ENCODE measurements at regions not wholly inside any gene's neighbourhood (a gene's known extent, or its start where the extent isn't known, plus 50 kb on each side); places are given as distances from the start of the nearest gene placed in this dataset.
"Not testable (repeated sequence)": the region's sequence is repeated elsewhere in the genome, so short reads cannot be mapped to it uniquely, and the experiment has no call there.

- no peak for DNase-seq
Observed at GRCh38 chr5:175344331-175345195, 99.4 kb downstream of the DRD1 start.

- no peak for DNase-seq
Observed at GRCh38 chr5:175343308-175343707, 100.7 kb downstream of the DRD1 start.

GRCh38 chr5:175340180-175340579 lies 103.8 kb downstream of the DRD1 start:
- DNase-seq = no peak

DNA sequence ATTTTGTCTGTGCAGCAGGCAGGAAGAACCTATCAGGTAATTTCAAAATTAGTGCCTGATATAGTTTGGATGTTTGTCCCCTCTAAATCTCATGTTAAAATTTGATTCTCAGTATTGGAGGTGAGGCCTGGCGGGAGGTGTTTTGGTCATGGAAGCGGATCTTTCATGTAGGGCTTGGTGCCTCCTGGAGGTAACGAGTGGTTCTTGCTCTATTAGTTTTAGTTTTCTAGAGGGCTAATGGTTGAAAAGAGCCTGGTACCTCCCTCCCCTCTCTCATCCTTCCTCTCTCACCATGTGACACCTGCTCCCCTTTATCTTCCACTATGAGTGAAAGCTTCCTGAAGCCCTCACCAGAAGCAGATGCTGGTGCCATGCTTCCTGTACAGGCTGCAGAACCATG lies 106.3 kb downstream of the DRD1 start:
- DNase-seq = no peak

DNA sequence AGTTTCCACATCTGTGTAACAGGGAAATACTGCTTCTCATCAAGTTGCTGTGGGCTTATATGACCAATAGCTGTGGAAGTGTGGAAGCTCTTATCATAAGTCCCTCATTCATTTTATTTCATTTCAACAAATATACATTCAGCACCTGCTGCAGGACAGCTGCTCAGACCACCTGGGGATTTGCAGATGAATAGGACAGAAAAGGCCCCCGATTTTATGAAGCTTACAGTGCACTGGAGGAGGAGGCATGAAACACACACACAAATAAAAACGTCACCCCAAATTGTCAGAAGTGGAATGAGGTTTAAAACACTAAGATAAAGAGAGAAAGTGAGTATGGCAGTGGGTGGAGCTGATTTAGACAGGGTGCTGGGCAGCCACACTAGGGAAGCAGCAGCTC lies 107.2 kb downstream of the DRD1 start:
- DNase-seq = no peak

- no peak for DNase-seq
Observed at GRCh38 chr5:175335691-175336090, 108.3 kb downstream of the DRD1 start.

- DNase-seq = not testable (repeated sequence)
Observed at GRCh38 chr5:175331173-175332036, 112.6 kb downstream of the DRD1 start.

DNA sequence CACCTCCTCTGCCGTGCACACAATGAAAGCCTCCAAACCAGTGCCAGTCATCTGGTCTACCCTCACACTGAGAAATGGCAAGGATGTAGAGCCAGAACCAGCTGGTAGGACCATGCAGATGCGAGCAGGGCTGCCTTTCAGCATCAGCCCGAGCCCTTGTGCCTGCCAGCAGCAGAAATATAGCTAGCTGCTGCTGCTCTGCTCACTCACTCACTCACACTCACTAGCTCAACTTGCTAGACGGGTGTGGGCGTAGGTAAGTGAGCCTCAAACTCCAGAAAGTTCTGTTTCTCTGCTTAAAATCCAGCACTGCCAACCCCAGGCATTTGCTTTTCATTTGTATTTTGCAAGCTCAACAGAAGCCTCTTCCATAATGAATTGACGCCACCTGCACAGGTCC lies 114.0 kb downstream of the DRD1 start:
- DNase-seq = no peak

- no peak for DNase-seq
Observed at GRCh38 chr5:175328687-175329086, 115.3 kb downstream of the DRD1 start.

- DNase-seq = no peak
Observed at GRCh38 chr5:175328176-175328575, 115.8 kb downstream of the DRD1 start.

DNA sequence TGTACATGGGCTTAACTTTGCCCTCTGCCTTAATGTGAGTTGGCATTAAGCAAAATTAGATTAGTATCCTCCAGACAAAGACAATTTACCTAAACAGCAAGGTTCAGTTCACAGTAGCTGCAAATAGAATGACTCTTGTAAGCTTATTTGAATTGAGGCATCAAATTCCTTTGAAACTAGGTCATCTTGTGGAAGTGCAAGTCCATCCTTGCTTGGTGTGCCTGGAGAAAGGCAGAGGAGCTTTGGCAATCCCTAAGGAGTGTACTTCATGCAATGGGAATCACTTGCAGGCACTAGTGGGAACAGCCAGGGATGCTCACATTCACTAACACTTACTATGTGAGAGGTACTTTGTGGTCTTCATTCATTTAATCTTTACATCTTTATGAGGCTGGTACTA lies 118.3 kb downstream of the DRD1 start:
- DNase-seq = no peak

GRCh38 chr5:175321927-175322532 lies 122.0 kb downstream of the DRD1 start:
- no peak for DNase-seq

GRCh38 chr5:175319199-175319598 lies 124.8 kb downstream of the DRD1 start:
- no peak for DNase-seq

DNA sequence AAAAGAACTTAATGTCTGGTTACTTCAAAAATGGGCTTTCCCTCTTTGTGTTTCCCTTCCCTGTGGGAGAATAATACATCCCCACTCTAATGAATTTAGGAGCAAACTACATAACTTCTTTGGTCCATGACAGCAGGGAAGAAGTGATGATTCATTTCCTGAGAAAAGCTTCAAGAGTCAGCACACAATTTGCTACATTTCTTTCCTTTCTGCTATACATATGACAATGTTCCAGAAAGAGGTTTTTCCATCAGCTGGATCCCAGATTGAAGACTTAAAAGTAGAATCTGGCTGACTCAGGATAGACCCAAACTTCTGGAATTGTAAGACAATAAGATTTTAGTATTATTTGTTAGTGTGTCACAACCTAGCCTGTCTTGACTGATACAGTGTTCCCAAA lies 126.1 kb downstream of the DRD1 start:
- no peak for DNase-seq

GRCh38 chr5:175309218-175309810 lies 134.7 kb downstream of the DRD1 start:
- no peak for DNase-seq

- no peak for DNase-seq
Observed at GRCh38 chr5:175308701-175309100, 135.3 kb downstream of the DRD1 start.

DNA sequence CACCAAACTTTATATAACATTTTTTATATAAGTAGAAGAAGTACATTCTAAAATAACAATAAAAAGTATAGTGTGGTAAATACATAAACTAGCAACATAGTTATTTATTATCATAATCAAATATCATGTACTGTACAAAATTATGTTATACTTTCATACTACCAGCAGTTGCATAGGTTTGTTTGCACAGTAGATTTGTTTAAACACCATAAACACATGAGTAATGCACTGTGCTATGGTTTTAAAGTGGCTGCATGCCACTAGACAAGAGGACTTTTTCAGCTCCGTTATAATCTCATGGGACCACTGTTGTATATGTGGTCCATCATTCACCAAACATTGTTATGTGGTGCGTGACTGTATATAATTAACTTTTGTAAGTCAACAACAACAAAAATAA lies 137.6 kb downstream of the DRD1 start:
- no peak for DNase-seq

- no peak for DNase-seq
Observed at GRCh38 chr5:175305251-175305650, 138.7 kb downstream of the DRD1 start.

DNA sequence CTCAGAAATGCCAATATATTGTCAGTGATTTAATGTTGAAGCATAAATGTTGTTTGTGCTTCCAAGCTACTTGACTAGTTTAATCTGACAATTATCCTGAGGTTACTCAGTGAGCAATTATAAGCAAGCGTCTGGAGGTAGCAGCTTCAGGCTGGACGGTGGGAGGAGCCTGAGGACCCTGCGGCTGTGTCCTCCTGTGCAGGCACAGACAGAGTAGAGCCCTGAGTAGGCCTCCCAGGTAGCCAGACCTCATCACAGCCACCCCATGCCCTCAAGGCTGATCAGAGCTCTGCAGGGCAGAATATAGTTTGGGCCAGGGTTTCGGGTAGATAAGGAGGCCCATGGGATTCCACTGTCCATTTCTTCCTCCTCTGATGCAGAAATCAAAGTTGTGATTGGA lies 153.6 kb downstream of the DRD1 start:
- no peak for DNase-seq

- no peak for DNase-seq
Observed at GRCh38 chr5:175288048-175288621, 155.8 kb downstream of the DRD1 start.

DNA sequence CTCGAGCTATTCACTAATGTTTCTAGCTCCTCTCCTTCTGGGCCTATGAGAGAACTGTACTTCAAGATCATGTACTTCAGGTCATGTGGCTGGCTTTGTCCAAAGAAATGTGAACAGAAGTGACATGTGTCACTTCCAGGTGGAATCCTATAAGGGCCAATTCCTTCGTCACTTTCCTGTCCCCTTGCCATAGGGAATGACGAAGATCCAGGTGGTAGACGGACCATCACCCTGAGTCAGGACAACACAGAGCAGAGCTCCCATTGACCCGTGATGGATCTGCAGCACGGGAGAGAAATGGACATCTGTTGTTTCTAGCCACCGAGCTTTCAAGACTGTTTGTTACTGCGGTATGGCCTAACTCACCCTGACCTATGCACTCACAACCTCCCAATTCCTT lies 157.0 kb downstream of the DRD1 start:
- DNase-seq = no peak

GRCh38 chr5:175285261-175285660 lies 158.7 kb downstream of the DRD1 start:
- DNase-seq = no peak

- no peak for DNase-seq
Observed at GRCh38 chr5:175284806-175285205, 159.2 kb downstream of the DRD1 start.
